Muscle of leg (tissue), 3 donors: ENCODE measurements at regions not wholly inside any gene's neighbourhood (a gene's known extent, or its start where the extent isn't known, plus 50 kb on each side); places are given as distances from the start of the nearest gene placed in this dataset.
A peak's percentile ranks its signal among the peaks of the same experiment; 100 is the strongest.

Experiments
- DNase-seq: peaks from one replicate; pipeline ENCODE4 v3.0.0; 2013
- H3K27ac ChIP-seq: one replicate; pipeline ENCODE4 v1.5.1; 2013; ENCODE audit warnings: mild to moderate bottlenecking, low read length, control low read depth
- H3K27me3 ChIP-seq: one replicate; pipeline ENCODE4 v1.6.1; 2013; ENCODE audit warnings: low read length; ENCODE audit not compliant: control insufficient read depth, insufficient read depth
- H3K36me3 ChIP-seq: one replicate; pipeline ENCODE4 v1.6.1; 2013; ENCODE audit warnings: low read length; ENCODE audit not compliant: control insufficient read depth, insufficient read depth
- H3K4me1 ChIP-seq: one replicate; pipeline ENCODE4 v1.6.1; 2013; ENCODE audit warnings: low read length; ENCODE audit not compliant: control insufficient read depth, insufficient read depth
- H3K4me3 ChIP-seq: one replicate; pipeline ENCODE4 v1.5.1; 2013; ENCODE audit warnings: low read length, control low read depth
- H3K9me3 ChIP-seq: replicated peaks from 2 replicates; pipeline ENCODE4 v1.6.1; 2013; ENCODE audit warnings: low read depth, low read length; ENCODE audit not compliant: control insufficient read depth
- WGBS: methylation state at CpG from one replicate; pipeline ENCODE4 v1.1.5; 2013; ENCODE audit warnings: missing lambda C conversion rate; ENCODE audit not compliant: insufficient coverage; 5-methylcytosine and 5-hydroxymethylcytosine counted together

- Histone ChIP-seq H3K4me1 (no peaks in the 10 kb centered on the region), H3K9me3 (no peaks in the 10 kb centered on the region), H3K27me3 (no peaks in the 10 kb centered on the region), H3K4me3 (no peak overlapping the region), H3K36me3 (no peaks in the 10 kb centered on the region), H3K27ac (no peak overlapping the region)
- WGBS: no CpG with 5 or more reads among the region's 1 CpG
- DNase-seq: no peak
These were observed 899.0 kb upstream of the NR2F2 start for GRCh38 chr15:95431518-95431917.

DNA sequence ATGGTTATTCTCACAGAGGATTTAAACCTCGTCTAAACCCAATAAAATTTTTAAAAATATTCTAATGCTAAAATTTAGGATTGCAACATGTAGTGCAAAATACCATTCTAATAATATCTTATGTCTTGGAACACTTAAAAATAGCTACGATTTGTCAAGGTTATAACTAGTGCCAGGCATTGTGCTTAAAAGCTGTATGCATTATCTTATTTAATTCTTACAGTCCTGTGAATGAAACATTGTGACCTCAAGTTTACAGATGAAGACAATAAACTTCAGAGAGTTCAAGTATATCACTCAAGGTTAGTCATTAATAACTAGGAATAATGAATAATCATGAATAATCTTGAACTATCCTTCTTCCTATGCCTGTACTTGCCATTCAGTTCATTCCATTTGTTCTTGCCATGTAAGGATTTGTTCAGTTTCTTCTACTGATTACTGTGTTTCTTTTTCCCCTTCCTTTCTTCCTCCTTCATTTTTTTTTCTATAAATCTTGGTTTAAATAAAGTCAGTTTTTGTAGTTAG, 897.6 kb upstream of the NR2F2 start:
- H3K27ac ChIP-seq: no peak overlapping the region
- H3K9me3 ChIP-seq: no peaks in the 10 kb centered on the region
- no peak overlapping the region for H3K4me3 ChIP-seq
- no peak for DNase-seq
- no CpG with 5 or more reads among the region's 2 CpGs for WGBS
- no peaks in the 10 kb centered on the region for H3K36me3 ChIP-seq
- H3K27me3 ChIP-seq: no peaks in the 10 kb centered on the region
- no peaks in the 10 kb centered on the region for H3K4me1 ChIP-seq

GRCh38 chr15:95439922-95440376, 890.6 kb upstream of the NR2F2 start:
- Histone ChIP-seq H3K4me3 (no peak overlapping the region), H3K27ac (peak overlapping the region; percentile 37), H3K9me3 (no peaks in the 10 kb centered on the region), H3K36me3 (no peaks in the 10 kb centered on the region), H3K27me3 (no peaks in the 10 kb centered on the region), H3K4me1 (peaks cover 3% of the 10 kb centered on the region)
- DNase-seq: peak; percentile 78
- WGBS: no CpG with 5 or more reads among the region's 3 CpGs

DNA sequence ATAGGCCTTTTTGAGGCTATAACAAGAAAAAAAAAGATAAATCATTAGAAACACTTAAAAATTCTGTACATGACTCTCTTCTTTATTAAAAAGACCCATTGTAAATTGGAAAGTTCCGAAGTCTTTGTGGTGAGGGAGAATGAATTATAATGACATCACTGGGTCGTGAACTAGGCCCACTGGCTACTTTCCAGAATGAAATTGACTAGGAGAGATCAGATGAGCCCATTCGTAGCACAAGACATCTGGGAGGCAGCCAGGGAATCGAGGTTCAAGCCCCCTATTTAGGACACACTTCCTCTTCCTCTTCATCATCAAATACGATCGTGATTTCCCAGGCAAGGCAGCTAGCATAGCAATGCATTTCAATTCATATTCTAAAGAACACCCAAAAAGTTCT, 889.8 kb upstream of the NR2F2 start:
- Histone ChIP-seq H3K4me1 (peaks cover 3% of the 10 kb centered on the region), H3K9me3 (no peaks in the 10 kb centered on the region), H3K4me3 (no peak overlapping the region), H3K36me3 (no peaks in the 10 kb centered on the region), H3K27me3 (no peaks in the 10 kb centered on the region), H3K27ac (peak overlapping the region; percentile 51)
- 32% methylated on average over 6 of the region's 6 CpGs for WGBS
- peak; percentile 69 for DNase-seq

DNA sequence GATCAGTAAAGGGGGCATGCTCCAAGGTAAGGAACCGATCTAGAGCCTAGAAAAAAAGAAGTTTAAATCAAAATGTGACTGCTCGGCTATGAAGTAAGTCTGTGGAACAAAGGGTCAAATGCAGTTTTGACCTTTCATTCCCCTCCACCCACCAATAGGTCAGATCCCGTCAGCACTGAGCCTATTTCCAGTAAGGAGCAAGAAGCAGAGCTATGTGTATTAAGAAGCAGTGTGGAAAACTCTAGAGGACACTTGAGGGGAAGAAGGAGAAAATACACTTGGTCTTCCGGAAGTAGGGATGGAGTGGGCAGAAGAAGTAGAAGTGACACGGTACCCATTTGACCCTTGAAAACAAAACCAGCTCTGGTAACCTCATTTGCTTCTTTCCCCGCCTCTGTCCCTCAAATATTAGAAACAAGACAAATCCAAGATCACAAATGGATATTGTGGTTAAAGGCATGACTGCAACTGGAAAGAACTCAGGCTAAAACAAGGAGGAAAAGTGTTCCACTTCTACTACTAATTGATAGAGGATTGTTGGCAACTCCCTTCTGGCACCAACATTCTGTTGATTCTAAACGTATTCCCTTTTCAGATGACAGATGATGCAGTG, 888.3 kb upstream of the NR2F2 start:
- Histone ChIP-seq H3K4me1 (peaks cover 3% of the 10 kb centered on the region), H3K36me3 (no peaks in the 10 kb centered on the region), H3K9me3 (no peaks in the 10 kb centered on the region), H3K4me3 (no peak overlapping the region), H3K27me3 (no peaks in the 10 kb centered on the region), H3K27ac (peak overlapping the region; percentile 17)
- no CpG with 5 or more reads among the region's 7 CpGs for WGBS
- peak; percentile 41 for DNase-seq

DNA sequence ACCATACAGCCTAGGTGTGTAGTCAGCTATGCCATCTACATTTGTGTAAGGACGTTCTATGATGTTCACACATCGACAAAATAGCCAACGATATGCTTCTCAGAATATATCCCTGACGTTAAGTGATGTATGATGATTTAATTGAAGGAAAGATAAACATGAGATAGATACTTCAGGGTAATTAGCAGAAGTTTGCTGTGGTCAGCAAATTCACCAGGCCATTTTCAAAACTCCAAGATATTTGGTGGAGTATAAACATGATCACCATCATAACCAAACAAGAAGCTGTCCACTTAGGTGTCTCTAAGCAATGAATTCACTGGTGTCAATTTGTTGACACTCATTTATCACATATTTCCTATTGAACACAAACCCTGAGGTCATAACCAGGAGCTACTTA, 885.6 kb upstream of the NR2F2 start:
- Histone ChIP-seq H3K36me3 (no peaks in the 10 kb centered on the region), H3K9me3 (no peaks in the 10 kb centered on the region), H3K4me1 (peaks cover 3% of the 10 kb centered on the region), H3K27ac (no peak overlapping the region), H3K27me3 (no peaks in the 10 kb centered on the region), H3K4me3 (no peak overlapping the region)
- DNase-seq: no peak
- no CpG with 5 or more reads among the region's 4 CpGs for WGBS

DNA sequence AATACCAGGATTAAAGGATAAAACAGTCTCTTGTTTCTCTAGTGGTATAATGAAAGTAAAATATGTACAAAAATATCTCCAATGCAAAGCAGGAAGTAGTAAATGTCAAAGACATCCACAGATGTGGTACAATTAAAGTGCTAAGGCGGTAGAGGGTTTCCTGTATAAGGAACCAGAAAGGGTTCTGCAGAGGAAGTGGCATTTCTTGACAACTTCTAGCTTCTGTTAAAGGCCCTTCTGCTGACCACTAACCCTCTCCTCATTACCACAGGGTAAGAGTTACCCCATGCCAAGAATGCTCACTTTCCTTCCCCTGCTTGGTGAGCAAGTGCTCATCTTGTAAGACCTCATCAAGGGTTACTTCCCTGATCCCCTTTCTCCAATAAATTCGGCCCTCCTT, 883.6 kb upstream of the NR2F2 start:
- Histone ChIP-seq H3K36me3 (no peaks in the 10 kb centered on the region), H3K4me1 (no peaks in the 10 kb centered on the region), H3K27me3 (no peaks in the 10 kb centered on the region), H3K9me3 (no peaks in the 10 kb centered on the region), H3K4me3 (no peak overlapping the region), H3K27ac (no peak overlapping the region)
- peak; percentile 18 for DNase-seq
- WGBS: no CpG with 5 or more reads among the region's 2 CpGs

- no peaks in the 10 kb centered on the region for H3K36me3 ChIP-seq
- no peak for DNase-seq
- no peaks in the 10 kb centered on the region for H3K4me1 ChIP-seq
- H3K27ac ChIP-seq: no peak overlapping the region
- H3K9me3 ChIP-seq: no peaks in the 10 kb centered on the region
- no peak overlapping the region for H3K4me3 ChIP-seq
- WGBS: no CpG with 5 or more reads among the region's 4 CpGs
- H3K27me3 ChIP-seq: no peaks in the 10 kb centered on the region
These were observed 883.0 kb upstream of the NR2F2 start for GRCh38 chr15:95447486-95447885.

DNA sequence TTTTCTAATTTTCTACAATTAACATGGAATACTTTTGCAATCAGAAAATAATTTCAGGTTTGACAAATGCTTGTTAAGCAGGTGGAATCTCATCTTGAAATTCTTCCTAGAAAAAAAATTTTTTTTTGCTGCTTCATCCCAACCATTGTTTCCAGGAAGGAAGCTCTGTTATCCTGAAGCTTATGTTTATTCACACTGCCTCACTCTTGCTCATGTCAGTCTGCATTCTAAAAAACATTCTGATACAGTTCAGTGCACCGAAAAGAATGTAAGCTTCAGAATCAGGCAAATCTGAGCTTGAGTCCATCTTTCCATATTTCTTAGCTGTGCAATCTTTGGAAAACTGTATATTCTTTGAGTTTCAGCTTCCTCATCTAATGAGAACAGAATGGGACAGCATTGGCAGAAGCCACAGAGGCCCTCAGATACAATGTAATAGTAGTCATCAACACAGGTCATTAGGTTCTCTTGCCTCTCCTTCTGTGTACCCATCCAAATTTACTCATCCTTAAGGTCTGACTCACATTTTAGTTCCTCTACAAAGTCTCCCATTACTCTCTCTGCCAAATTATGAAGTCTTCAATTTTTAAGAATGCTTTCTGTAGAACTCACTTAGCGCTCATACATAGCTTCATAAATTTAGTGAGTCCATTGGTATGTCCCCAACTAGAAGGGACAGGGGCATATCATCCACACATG, 881.8 kb upstream of the NR2F2 start:
- no peak overlapping the region for H3K27ac ChIP-seq
- no peak overlapping the region for H3K4me3 ChIP-seq
- no peaks in the 10 kb centered on the region for H3K36me3 ChIP-seq
- no peaks in the 10 kb centered on the region for H3K9me3 ChIP-seq
- DNase-seq: no peak
- H3K4me1 ChIP-seq: no peaks in the 10 kb centered on the region
- no peaks in the 10 kb centered on the region for H3K27me3 ChIP-seq
- no CpG with 5 or more reads among the region's 2 CpGs for WGBS

DNA sequence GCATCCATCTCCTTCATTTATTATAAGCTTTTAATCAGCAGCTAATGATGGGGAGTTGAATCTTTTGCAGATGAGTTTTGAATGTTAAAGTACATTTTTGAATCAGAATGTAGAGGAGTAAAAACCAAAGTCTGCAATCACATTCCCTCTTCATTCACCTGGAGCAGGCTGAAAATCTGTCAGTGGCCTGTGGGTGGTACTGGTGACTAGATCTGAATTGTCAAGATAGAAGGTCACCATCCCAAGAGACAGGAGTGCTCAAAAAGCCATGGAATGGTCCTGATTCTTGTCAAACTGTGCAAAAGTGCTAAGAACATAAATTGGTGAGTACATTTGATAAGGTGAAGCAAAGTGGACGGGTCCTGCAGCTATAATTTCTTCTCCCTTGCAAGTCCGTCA, 881.3 kb upstream of the NR2F2 start:
- H3K4me3 ChIP-seq: no peak overlapping the region
- H3K9me3 ChIP-seq: no peaks in the 10 kb centered on the region
- WGBS: no CpG with 5 or more reads among the region's 2 CpGs
- H3K27me3 ChIP-seq: no peaks in the 10 kb centered on the region
- no peaks in the 10 kb centered on the region for H3K4me1 ChIP-seq
- no peak overlapping the region for H3K27ac ChIP-seq
- H3K36me3 ChIP-seq: no peaks in the 10 kb centered on the region
- DNase-seq: no peak
